C4-2B (cell line): ENCODE measurements at regions not wholly inside any gene's neighbourhood (a gene's known extent, or its start where the extent isn't known, plus 50 kb on each side); places are given as distances from the start of the nearest gene placed in this dataset.

Source experiments
- H3K27ac ChIP-seq: fragments of 450-650 bp; 2 replicates; pipeline ENCODE4 v1.5.1; 2017
- ZFX ChIP-seq: fragments of 450-650 bp; IDR thresholded peaks from 2 replicates; pipeline ENCODE4 v1.6.1; 2017
- TF ChIP-seq, protein P1 (sequence below): fragments of 450-650 bp; conservative IDR thresholded peaks from 2 replicates; pipeline ENCODE4 v1.5.1; 2017; ENCODE audit warnings: mild to moderate bottlenecking

DNA sequence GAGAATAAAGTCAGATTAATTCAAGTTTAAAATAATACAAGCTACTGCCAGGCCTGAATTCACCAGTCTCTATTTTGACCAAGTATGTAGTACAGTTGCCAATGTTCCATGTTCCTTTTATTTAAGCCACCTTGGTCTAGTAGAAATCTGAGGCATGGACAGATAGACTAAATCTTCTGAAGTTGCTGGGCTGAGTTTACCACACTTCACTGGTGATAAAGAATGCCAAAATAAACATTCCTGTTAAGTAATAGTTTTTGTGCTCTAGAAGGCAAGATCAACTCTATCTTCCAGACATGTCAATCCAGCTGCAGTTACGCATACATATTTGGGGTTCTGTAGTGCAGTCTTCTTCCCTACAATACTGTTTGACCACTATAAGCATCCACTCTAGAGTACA is 83.9 kb upstream of the C11orf87 start:
- TF ChIP-seq, protein P1, sequence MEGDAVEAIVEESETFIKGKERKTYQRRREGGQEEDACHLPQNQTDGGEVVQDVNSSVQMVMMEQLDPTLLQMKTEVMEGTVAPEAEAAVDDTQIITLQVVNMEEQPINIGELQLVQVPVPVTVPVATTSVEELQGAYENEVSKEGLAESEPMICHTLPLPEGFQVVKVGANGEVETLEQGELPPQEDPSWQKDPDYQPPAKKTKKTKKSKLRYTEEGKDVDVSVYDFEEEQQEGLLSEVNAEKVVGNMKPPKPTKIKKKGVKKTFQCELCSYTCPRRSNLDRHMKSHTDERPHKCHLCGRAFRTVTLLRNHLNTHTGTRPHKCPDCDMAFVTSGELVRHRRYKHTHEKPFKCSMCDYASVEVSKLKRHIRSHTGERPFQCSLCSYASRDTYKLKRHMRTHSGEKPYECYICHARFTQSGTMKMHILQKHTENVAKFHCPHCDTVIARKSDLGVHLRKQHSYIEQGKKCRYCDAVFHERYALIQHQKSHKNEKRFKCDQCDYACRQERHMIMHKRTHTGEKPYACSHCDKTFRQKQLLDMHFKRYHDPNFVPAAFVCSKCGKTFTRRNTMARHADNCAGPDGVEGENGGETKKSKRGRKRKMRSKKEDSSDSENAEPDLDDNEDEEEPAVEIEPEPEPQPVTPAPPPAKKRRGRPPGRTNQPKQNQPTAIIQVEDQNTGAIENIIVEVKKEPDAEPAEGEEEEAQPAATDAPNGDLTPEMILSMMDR, result no peak
- TF ChIP-seq ZFX, result no peak
- H3K27ac ChIP-seq, result no peak overlapping the region

- H3K27ac ChIP-seq, result no peak overlapping the region
- no peak for TF ChIP-seq ZFX
- TF ChIP-seq, protein P1, result no peak
These were observed 79.7 kb upstream of the C11orf87 start for GRCh38 chr11:109342261-109342660.

- TF ChIP-seq, protein P1, result no peak
- no peak for TF ChIP-seq ZFX
- no peak overlapping the region for H3K27ac ChIP-seq
These were observed 78.7 kb upstream of the C11orf87 start for GRCh38 chr11:109343242-109343641.

- H3K27ac ChIP-seq, result no peak overlapping the region
- no peak for TF ChIP-seq ZFX
These were observed 74.7 kb upstream of the C11orf87 start for GRCh38 chr11:109347304-109347703.

GRCh38 chr11:109349276-109350080 is 72.5 kb upstream of the C11orf87 start:
- TF ChIP-seq ZFX, result no peak
- TF ChIP-seq, protein P1, result no peak
- H3K27ac ChIP-seq, result no peak overlapping the region

- no peak for TF ChIP-seq ZFX
- TF ChIP-seq, protein P1, result no peak
- no peak overlapping the region for H3K27ac ChIP-seq
These were observed 71.9 kb upstream of the C11orf87 start for GRCh38 chr11:109350091-109350490.

DNA sequence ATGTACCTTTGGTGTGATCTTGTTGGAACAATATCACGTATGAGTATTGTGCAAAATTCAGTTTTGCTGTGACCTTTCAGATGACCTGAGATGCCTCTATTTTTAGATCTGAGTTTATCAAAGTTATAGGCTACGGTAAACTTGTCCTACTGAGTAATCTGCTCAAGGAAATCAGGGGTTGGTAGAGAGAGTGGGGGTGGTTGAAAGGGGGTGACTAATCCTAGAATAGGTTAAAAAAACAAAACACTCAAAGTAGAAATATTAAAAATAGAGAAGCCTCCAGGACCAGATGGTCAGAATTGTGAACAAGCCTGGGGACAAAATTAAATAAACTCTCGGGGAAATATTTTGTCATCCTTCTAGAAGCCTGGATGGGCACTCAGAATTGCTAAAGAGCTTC is 59.9 kb upstream of the C11orf87 start:
- no peak overlapping the region for H3K27ac ChIP-seq
- TF ChIP-seq, protein P1, result no peak
- no peak for TF ChIP-seq ZFX

- no peak overlapping the region for H3K27ac ChIP-seq
These were observed 58.3 kb upstream of the C11orf87 start for GRCh38 chr11:109363682-109364081.

More at GRCh38 chr11:109363682-109364081, 58.3 kb upstream of the C11orf87 start:
- TF ChIP-seq, protein P1, result no peak
- no peak for TF ChIP-seq ZFX
